PC-9 (cell line): ENCODE measurements at regions not wholly inside any gene's neighbourhood (a gene's known extent, or its start where the extent isn't known, plus 50 kb on each side); places are given as distances from the start of the nearest gene placed in this dataset.

Experiments
- EZH2 ChIP-seq: fragments of 200-600 bp; sonication (generic); IDR thresholded peaks from 2 replicates; pipeline ENCODE4 v1.8.0; 2017; ENCODE audit warnings: antibody characterized with exemption, low read depth
- TF ChIP-seq, protein P1 (sequence below): fragments of 200-600 bp; sonication (generic); conservative IDR thresholded peaks from 2 replicates; pipeline ENCODE4 v1.6.1; 2017; ENCODE audit warnings: mixed run types, antibody characterized with exemption, mild to moderate bottlenecking, moderate library complexity

DNA sequence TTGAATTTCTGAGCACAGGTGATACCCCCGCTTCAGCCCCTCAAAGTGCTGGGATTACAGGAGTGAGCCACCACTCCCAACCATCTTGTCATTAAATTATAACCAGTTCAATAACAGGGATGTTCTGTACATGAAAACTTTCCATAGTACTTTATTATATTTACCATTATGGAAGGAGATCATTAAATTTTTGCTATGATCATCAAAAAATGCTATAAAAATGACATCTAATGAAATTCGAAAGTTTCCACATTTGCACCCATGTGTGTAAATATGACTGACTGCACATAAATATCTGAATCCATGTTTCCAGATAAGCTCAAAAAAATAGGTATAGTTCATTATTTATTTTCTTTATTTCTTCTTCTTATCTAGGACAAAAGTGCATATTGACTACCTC lies 182.6 kb downstream of the FBXO8 start:
- TF ChIP-seq, protein P1, sequence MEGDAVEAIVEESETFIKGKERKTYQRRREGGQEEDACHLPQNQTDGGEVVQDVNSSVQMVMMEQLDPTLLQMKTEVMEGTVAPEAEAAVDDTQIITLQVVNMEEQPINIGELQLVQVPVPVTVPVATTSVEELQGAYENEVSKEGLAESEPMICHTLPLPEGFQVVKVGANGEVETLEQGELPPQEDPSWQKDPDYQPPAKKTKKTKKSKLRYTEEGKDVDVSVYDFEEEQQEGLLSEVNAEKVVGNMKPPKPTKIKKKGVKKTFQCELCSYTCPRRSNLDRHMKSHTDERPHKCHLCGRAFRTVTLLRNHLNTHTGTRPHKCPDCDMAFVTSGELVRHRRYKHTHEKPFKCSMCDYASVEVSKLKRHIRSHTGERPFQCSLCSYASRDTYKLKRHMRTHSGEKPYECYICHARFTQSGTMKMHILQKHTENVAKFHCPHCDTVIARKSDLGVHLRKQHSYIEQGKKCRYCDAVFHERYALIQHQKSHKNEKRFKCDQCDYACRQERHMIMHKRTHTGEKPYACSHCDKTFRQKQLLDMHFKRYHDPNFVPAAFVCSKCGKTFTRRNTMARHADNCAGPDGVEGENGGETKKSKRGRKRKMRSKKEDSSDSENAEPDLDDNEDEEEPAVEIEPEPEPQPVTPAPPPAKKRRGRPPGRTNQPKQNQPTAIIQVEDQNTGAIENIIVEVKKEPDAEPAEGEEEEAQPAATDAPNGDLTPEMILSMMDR, result no peak
- TF ChIP-seq EZH2, result no peak
